ENCODE measurements at regions not wholly inside any gene's neighbourhood (a gene's known extent, or its start where the extent isn't known, plus 50 kb on each side); places are given as distances from the start of the nearest gene placed in this dataset.

DNA sequence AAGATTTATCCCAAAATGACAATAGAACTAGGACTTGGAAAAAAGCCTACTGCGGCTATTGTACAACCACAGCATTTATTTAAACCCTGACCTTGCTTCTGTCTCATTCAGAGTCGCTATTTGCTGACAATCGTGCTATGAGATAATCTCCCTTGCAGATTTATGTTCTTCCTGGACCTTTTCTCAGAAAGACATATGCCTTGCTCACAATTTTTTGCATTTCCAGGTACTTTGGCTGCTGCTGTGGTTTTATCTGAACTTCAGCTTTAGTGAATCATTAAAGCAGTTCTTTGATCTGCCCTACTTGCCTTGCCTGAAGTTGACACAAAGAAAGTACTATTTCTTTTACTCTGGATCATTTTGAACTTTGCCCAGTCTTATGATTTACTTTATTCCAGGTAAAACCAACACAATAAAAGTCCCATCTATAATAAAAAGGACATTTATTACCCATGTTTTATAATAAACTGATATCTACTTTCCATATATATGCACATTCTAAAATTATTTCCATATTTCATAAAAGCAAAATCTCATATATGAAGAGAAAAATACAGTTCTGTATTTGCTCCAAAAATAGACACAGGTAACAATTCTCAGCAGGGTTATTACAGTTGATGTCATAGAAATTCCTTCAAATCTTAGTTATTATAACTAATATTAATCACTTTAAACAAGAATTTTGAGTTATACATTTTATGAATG is 63.4 kb upstream of the CARD18 start:
- DNase-seq (ENCODE audit: low read depth in 3 of 3, low spot score in 2 of 3), result no peak

- DNase-seq (ENCODE audit: low read depth in 3 of 3, low spot score in 2 of 3), result no peak
Observed at GRCh38 chr11:105202422-105202821, 62.9 kb upstream of the CARD18 start.

DNA sequence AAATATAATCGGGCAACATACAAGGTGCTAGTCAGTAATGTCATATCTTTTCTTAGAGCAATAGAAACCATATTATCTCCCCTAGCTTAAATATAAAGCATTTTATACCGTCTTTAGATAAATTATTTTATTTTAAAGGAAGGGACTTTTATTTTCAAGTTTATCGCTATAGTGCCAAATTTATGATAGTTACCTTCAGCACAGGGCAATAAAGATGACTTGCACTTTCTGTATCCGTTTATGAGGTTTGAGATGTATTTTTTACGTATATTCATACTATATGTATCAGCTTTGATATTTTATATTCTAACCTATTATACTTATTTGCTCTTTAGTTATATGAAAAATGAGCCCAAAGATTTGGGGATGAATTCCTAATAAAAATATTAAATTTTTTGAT is 61.6 kb upstream of the CARD18 start:
- no peak for DNase-seq (ENCODE audit: low read depth in 3 of 3, low spot score in 2 of 3)

- no peak for DNase-seq (ENCODE audit: low read depth in 3 of 3, low spot score in 2 of 3)
Observed at GRCh38 chr11:105197071-105197815, 57.7 kb upstream of the CARD18 start.

GRCh38 chr11:105193260-105193659 is 53.7 kb upstream of the CARD18 start:
- DNase-seq (ENCODE audit: low read depth in 3 of 3, low spot score in 2 of 3), result no peak

- DNase-seq (ENCODE audit: low read depth in 3 of 3, low spot score in 2 of 3), result no peak
Observed at GRCh38 chr11:105192115-105192514, 52.5 kb upstream of the CARD18 start.

- DNase-seq (ENCODE audit: low read depth in 3 of 3, low spot score in 2 of 3), result no peak
Observed at GRCh38 chr11:105189581-105189980, 50.0 kb upstream of the CARD18 start.

Data from right renal cortex interstitium (tissue), 3 donors.